OCI-LY7 (cell line): ENCODE measurements at regions not wholly inside any gene's neighbourhood (a gene's known extent, or its start where the extent isn't known, plus 50 kb on each side); places are given as distances from the start of the nearest gene placed in this dataset.

Experiments used
- EZH2phosphoT487 ChIP-seq: fragments of 200-600 bp; sonication (generic); IDR thresholded peaks from 2 replicates; pipeline ENCODE4 v1.6.1; 2018; ENCODE audit warnings: low read depth, borderline replicate concordance, mild to moderate bottlenecking, mixed run types, antibody characterized with exemption, low read length, moderate library complexity, mixed read lengths
- TF ChIP-seq, protein P1 (sequence below): fragments of 200-600 bp; sonication (generic); conservative IDR thresholded peaks from 2 replicates; pipeline ENCODE4 v1.5.1; 2014; ENCODE audit warnings: mild to moderate bottlenecking, antibody characterized with exemption, low read length, moderate library complexity, mixed read lengths

- TF ChIP-seq, protein P1, sequence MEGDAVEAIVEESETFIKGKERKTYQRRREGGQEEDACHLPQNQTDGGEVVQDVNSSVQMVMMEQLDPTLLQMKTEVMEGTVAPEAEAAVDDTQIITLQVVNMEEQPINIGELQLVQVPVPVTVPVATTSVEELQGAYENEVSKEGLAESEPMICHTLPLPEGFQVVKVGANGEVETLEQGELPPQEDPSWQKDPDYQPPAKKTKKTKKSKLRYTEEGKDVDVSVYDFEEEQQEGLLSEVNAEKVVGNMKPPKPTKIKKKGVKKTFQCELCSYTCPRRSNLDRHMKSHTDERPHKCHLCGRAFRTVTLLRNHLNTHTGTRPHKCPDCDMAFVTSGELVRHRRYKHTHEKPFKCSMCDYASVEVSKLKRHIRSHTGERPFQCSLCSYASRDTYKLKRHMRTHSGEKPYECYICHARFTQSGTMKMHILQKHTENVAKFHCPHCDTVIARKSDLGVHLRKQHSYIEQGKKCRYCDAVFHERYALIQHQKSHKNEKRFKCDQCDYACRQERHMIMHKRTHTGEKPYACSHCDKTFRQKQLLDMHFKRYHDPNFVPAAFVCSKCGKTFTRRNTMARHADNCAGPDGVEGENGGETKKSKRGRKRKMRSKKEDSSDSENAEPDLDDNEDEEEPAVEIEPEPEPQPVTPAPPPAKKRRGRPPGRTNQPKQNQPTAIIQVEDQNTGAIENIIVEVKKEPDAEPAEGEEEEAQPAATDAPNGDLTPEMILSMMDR: no peak
- TF ChIP-seq EZH2phosphoT487: no peak
Measured at GRCh38 chr2:183825710-183826109, 701.5 kb downstream of the NUP35 start.
